ENCODE measurements at regions not wholly inside any gene's neighbourhood (a gene's known extent, or its start where the extent isn't known, plus 50 kb on each side); places are given as distances from the start of the nearest gene placed in this dataset.

DNA sequence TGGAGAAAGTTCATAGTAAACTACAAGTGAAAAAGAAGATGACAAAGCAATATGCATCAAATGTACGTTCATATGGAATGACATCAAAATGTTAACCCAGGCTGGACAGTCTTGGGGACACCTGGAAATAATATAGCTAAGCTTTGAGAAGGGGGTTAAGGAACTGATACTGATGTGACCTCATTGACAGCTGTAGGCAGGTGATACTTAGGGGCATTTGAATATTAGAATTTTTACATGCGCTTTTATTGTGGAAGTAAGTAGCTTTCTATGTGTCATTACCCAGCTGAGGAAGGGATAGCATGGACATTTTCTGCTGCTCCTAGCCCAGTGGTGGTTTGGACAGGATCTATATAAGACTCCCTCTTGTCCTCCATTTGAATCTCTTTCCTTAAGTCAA, 299.7 kb downstream of the CWC27 start:
- DNase-seq = no peak

DNA sequence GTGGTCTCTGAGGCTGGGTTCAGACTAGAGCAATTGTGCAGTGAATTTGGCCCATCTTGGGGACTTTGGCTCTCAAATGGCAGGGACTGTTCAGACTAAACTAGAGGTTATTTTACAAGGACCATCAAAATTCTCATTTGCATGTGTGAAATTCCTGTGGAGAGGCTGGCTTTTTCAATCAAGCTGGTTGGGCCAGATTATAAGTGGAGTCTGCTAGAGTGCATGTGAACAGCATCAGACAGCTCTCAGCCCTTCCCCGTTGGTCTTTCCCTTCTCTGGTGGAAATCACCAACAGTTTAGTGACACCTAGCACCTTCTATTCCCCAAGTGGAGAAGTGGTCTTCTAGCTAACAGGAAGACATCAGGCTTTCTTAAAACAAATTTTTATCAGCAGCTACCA, 301.3 kb downstream of the CWC27 start:
- DNase-seq = no peak

DNA sequence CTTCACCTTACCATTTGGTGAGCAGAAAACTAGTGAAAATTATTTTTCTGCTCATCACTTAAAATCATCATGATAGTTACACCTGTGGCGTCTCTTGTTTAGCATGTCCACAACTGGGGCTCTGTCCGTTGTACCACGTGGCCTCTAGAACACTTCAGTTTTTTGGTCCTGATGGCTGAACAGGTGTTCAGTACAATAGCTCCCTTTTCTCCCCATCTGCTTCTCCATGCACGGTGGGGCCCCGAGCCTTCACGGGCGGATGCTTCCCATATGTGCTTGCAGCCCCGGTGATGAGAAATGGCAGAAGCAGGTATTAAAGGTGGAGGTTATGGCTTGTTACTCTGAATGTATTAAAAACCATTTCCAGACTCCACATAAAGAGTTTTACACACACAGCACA, 304.1 kb downstream of the CWC27 start:
- no peak for DNase-seq

DNA sequence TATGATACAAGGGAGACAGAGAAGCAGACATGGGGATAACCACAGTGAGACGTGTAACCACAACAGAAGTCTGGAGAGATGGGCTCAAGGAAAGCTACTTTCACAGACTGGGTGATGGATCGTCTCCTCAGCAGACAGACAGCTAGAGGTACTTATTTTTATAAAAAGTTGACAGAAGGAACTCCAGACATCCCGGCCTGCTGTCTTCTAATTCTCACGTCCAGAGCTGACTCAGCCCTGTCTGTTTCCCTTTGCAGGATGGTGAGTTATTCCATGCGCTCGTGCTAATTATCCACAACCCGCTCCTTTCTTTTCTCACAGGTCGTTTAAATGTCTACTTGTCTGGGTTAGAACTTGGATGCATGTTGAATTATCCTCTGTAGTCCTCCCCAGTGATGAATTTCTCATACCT, 304.5 kb downstream of the CWC27 start:
- DNase-seq = no peak

DNA sequence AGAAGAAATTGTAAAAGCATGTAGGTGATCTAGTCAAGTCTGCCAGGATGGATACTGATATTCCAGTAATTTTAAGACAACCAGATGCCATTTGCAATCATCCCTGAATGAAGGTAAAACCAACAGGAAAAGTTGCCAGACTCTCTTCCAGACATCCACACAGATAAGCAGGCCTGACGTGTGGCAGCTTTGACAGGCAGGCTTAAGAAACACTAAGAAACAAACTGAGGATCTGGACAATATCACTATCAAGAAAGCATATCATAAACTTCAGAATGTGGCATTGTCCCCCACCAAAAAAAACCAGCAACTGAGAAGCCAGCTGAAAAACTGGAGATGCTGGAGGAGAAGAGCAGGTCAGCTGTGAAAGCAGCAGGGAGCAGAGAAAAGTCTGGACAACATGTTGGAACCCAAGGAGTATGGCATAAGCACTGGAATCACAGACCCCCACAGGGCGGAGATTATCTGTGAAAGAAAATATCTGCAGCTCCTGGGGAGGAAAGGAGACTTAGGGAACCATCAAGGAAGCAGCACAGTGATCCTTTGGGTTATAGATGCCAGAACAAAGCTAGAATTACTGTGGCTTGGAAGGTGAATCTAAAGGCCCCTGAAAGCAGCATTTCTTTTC, 307.0 kb downstream of the CWC27 start:
- DNase-seq = no peak

DNA sequence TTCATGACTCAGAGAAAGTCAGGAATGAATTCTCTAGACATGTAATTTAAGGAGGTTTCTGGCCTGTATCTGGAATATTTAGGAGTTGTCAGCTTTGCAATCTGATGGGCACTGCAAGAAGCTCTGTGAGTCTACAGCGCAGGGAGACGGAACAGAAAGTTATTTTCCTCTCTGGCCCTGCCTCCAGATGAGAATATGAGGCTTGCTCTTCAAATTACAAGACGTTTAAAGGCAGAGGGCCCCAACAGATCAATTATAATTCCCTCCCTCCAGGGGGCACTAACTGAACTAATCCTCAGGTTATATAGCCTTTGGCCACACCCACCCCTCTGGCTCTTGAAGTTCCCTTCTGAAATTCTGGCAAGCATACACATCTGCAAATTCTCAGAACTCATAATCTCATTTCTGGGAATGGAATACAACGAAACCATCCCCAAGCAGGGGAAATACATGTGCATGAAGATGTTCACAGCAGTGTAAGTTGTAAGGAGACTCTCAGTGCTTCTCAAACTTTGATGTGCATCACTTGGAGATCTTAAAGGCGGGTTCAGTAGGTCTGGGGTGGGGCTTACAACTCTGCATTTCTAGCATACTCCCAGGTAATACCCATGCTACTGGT, 307.6 kb downstream of the CWC27 start:
- peak in 1 of 2 donors; percentile 54 for DNase-seq

DNA sequence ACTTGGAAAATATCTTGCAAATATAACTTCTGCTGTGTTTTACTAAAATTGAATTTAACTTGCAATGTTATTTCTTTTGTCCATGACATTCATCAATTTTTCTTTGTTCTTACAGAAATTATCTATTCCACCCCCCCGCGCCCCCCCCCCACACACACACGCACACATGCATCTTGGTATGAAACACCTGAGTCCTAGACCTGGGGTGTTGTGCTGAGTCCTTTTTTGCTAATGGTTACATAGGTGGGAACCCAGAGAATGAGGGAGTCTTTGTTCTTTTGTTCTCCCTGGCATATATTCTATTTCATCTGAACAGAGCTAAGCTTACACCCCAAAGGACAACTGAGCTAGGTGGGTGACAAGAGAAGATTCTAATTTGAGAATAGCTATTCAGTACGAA, 308.9 kb downstream of the CWC27 start:
- DNase-seq = no peak

DNA sequence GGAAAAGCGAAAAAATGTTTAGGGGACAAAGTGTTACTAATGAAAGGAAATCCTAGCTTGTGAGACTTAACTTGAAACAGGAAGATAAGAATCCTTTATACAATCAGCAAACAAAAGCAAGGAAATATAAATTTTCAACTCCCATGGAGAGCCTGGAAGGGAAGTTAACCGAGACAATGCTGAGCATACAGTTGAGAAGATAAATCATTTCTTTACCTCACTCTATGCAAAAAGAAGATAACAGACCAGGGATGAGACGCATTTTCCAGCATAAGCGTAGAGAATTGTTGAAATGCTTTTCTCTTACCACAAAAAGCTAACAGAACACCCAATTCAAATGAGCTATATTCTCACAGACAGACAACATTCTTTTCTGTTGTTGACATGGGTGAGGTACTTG, 309.6 kb downstream of the CWC27 start:
- no peak for DNase-seq

DNA sequence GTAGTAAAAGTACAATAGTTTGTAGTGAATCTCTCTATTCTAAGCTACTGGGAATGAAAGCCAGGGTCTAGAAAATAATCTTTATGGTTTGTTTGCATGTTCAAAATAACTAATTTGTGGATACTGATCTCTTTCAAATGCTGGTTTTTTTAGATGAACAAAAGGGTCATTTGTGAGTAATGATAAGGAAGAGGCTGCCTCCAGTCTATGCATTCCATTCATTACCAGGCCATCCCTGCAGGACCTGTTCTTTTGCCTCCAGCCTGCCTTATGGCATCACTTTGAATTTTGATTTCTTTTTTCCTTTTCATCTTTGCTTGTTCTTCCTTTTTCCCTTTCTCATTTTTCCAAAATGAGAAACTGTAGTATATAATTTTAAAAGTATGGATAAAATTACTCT, 312.3 kb downstream of the CWC27 start:
- no peak for DNase-seq

DNA sequence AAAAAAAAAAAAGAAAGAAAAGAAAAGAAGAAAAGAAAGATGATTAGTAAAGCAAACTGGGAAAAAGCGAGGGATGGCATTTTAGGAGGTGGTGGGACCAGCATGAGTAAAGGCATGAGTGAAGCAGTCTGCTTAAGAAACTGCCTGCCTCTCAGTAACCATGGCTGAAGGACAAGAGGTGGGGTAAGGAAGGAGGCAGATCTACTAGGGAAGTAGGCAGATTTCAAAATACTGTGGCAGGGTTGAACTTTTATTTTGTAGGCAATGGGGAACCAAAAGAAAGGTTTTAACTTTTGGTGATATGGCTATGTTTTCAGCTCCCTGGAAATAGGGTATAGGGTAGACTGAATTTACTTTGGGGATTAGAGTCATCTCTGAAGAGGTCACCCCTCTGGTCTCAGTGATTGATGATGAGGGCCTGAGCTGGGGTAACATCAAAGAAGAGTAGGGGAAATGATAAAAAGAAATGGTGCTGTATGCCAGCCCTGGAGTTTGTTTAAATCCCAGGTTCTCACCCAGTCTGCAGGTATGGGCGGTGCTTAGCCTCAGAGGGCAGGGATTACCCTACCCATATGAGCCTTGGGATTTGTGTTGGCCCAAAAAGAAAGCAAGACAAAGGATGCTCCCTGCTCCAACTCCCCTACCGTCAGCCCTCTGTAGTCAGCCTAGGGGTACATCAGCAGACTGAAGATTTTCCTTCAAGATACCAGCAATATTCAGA, 316.2 kb downstream of the CWC27 start:
- no peak for DNase-seq

DNA sequence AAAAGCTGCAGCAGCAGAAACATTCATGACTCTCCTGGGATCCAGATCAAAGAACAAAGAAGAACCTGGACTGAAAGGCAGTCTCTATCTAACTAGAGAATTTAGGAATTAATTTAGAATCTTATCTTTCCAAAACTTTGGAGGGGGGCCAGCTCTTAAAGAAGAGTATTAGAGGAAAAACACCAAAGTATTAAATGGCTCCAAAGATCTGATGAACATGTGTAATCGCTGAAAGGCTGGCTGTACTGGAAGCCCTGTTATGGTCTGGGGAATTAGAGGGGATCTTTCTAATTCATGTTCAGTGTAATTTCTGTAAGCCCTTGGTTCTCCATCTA, 316.8 kb downstream of the CWC27 start:
- no peak for DNase-seq

DNA sequence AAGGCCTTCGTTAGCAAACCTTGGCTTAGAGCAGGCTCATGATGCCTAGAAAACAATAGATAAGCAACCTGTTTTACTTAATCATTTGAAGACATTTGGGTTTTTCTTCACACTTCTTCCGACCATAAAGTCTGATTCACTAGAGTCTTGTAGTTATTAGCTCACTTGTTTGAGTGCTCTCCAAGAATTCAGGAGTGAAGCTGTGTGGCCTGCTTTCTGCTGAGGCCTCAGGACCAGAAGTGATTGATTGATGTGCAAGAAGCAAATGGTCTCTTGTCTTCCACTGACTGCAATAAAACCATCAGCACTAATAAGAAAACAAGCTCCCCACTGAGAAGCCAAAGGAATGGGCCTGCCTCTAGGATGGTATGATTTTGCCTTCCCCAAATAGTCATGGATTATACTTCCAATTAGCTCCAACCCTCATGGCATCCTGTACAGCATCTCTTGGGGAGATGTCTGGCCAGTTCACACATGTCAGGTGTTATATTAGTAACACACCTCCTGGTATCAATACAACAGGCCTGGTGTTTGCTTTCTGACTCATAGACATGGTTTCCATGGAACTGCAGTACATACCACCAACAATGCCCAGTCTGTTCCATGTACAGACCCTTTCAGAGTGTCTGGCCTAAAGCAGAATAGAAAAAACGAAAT, 317.6 kb downstream of the CWC27 start:
- no peak for DNase-seq

DNA sequence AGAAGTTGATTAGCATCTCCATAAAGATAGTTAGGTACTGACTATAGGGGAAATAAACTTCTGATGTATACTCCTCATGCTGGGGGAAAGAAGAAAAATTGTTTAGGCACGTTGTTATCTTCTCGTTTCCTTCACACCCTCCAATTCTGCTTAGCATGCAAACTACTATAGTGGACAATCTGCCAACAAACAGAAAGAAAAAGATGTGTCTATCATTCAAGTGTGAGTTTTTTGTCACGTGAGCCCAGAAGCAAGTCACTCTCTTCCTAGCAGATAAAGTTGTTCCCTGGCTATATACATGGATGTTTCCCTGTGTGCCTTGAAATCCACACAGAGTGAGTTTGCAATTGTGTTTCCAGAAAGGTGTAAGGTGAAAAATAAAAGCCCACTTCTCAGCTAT, 318.4 kb downstream of the CWC27 start:
- DNase-seq = no peak

DNA sequence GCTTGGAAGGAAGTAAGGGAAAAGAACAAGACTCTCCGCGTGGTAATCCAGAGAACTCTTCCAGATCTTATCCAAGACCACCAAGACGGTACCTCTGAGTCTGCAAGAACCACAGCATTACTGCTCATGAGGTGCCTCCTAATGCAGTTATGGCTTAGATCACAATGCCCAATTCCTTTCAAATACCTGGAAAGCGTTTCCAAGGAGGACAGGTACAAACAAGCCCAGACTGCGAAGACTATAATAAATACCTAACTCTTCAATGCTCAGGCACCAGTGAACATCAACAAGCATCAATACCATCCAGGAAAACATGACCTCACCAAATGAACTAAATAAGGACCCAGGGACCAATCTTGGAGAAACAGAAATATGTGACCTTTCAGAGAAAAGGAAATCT, 325.5 kb downstream of the CWC27 start:
- DNase-seq = no peak

DNA sequence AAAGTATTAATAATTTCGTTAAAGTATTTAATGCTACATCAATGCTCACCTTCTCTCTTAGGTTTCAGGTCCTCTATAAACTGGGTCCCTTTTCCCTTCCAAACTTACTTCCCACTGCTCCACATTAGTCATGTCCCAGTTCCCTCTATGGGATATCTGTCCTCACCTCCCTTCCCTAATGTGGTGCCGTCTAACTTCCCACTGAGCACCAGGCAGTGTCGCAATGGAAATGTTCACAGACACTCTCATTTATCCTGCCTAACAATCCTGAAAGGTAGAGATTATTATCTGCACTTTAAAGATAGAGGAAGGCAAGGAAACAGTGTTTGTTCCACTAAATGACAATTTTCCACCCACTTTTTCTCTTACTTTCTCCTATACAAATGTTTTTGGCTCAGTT, 329.7 kb downstream of the CWC27 start:
- DNase-seq = no peak

Data from bone marrow (tissue), 2 donors.